ENCODE measurements at regions not wholly inside any gene's neighbourhood (a gene's known extent, or its start where the extent isn't known, plus 50 kb on each side); places are given as distances from the start of the nearest gene placed in this dataset.

- DNase-seq: no peak
These were observed 253.1 kb upstream of the SYT1 start for GRCh38 chr12:78611504-78611903.

- no peak for DNase-seq
These were observed 252.4 kb upstream of the SYT1 start for GRCh38 chr12:78612190-78612589.

- no peak for DNase-seq
These were observed 246.9 kb upstream of the SYT1 start for GRCh38 chr12:78617683-78618082.

- DNase-seq: no peak
These were observed 241.9 kb upstream of the SYT1 start for GRCh38 chr12:78622529-78623195.

- no peak for DNase-seq
These were observed 236.0 kb upstream of the SYT1 start for GRCh38 chr12:78628491-78629100.

GRCh38 chr12:78636231-78636855, 228.2 kb upstream of the SYT1 start:
- DNase-seq: peak; percentile 18

GRCh38 chr12:78641837-78642423, 222.6 kb upstream of the SYT1 start:
- no peak for DNase-seq

- no peak for DNase-seq
These were observed 218.6 kb upstream of the SYT1 start for GRCh38 chr12:78645956-78646355.

GRCh38 chr12:78651755-78652154, 212.8 kb upstream of the SYT1 start:
- DNase-seq: no peak

GRCh38 chr12:78666584-78666983, 198.0 kb upstream of the SYT1 start:
- DNase-seq: no peak

- DNase-seq: no peak
These were observed 193.3 kb upstream of the SYT1 start for GRCh38 chr12:78671295-78671694.

- DNase-seq: no peak
These were observed 192.5 kb upstream of the SYT1 start for GRCh38 chr12:78672033-78672432.

GRCh38 chr12:78674311-78675090, 190.1 kb upstream of the SYT1 start:
- DNase-seq: no peak

GRCh38 chr12:78680596-78680995, 184.0 kb upstream of the SYT1 start:
- no peak for DNase-seq

- DNase-seq: no peak
These were observed 181.5 kb upstream of the SYT1 start for GRCh38 chr12:78683031-78683430.

- DNase-seq: no peak
These were observed 180.9 kb upstream of the SYT1 start for GRCh38 chr12:78683626-78684025.

- no peak for DNase-seq
These were observed 180.2 kb upstream of the SYT1 start for GRCh38 chr12:78684419-78684818.

- DNase-seq: no peak
These were observed 168.8 kb upstream of the SYT1 start for GRCh38 chr12:78695749-78696148.

GRCh38 chr12:78696267-78696666, 168.3 kb upstream of the SYT1 start:
- no peak for DNase-seq

GRCh38 chr12:78697817-78698415, 166.7 kb upstream of the SYT1 start:
- no peak for DNase-seq

GRCh38 chr12:78698747-78699146, 165.8 kb upstream of the SYT1 start:
- DNase-seq: no peak

- no peak for DNase-seq
These were observed 164.0 kb upstream of the SYT1 start for GRCh38 chr12:78700565-78700964.
